Mesothelial cell of epicardium (in vitro differentiated cells): ENCODE measurements at regions not wholly inside any gene's neighbourhood (a gene's known extent, or its start where the extent isn't known, plus 50 kb on each side); places are given as distances from the start of the nearest gene placed in this dataset.

ENCODE experiments used
- DNase-seq, 2 experiments: peaks; one replicate each; pipeline ENCODE4 v3.0.0; 2021; ENCODE audit warnings: low spot score in 2 of 2; ENCODE audit not compliant: unreplicated experiment in 2 of 2
- H3K27ac Mint-ChIP-seq: 2 replicates; pipeline ENCODE4 v1.8.0; 2021; ENCODE audit warnings: mixed read lengths
- H3K27me3 Mint-ChIP-seq: 2 replicates; pipeline ENCODE4 v1.8.0; 2021; ENCODE audit warnings: low read depth, mixed read lengths
- H3K36me3 Mint-ChIP-seq: 2 replicates; pipeline ENCODE4 v1.8.0; 2021; ENCODE audit warnings: mixed read lengths
- H3K4me1 Mint-ChIP-seq: 2 replicates; pipeline ENCODE4 v1.8.0; 2021; ENCODE audit warnings: mixed read lengths
- H3K4me3 Mint-ChIP-seq: 2 replicates; pipeline ENCODE4 v1.8.0; 2021; ENCODE audit warnings: mild to moderate bottlenecking, moderate library complexity, mixed read lengths
- H3K9me3 Mint-ChIP-seq: 2 replicates; pipeline ENCODE4 v1.8.0; 2021; ENCODE audit warnings: mixed read lengths
- TF ChIP-seq, protein P1 (sequence below): fragments of 200-600 bp; sonication (generic); IDR thresholded peaks from one replicate; pipeline ENCODE4 v1.5.0; 2021; ENCODE audit warnings: antibody characterized with exemption; ENCODE audit not compliant: unreplicated experiment

DNA sequence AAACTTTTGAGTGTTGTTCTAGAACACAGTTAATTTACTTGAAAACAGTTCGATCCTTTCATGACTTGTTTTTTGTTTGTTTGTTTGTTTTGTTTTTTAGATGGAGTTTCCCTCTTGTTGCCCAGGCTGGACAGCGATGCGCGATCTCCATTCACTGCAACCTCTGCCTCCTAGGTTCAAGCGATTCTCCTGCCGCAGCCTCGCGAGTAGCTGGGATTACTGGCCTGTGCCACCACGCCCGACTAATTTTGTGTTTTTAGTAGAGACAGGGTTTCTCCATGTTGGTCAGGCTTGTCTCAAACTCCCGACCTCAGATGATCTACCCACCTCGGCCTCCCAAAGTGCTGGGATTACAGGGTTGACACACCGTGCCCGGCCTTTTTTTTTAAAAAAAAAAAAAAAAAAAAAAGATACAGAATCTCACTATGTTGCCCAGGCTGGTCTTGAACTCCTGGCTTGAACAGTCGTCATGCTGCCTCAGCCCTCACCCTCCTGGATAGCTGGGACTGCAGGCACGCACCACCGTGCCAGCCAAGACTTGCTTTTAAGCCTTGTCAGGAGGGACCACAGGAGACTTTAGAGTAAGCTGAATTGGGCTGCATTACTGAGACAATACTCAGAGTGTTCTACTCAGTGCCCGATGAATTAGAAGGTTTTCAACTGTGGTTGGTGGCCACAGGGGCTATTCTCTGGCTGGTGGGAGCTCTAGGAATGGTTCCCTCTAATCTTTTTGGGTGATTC, 76.7 kb upstream of the SLC22A16 start:
- TF ChIP-seq, protein P1, sequence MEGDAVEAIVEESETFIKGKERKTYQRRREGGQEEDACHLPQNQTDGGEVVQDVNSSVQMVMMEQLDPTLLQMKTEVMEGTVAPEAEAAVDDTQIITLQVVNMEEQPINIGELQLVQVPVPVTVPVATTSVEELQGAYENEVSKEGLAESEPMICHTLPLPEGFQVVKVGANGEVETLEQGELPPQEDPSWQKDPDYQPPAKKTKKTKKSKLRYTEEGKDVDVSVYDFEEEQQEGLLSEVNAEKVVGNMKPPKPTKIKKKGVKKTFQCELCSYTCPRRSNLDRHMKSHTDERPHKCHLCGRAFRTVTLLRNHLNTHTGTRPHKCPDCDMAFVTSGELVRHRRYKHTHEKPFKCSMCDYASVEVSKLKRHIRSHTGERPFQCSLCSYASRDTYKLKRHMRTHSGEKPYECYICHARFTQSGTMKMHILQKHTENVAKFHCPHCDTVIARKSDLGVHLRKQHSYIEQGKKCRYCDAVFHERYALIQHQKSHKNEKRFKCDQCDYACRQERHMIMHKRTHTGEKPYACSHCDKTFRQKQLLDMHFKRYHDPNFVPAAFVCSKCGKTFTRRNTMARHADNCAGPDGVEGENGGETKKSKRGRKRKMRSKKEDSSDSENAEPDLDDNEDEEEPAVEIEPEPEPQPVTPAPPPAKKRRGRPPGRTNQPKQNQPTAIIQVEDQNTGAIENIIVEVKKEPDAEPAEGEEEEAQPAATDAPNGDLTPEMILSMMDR = no peak
- peaks cover 18% of the 10 kb centered on the region for H3K9me3 Mint-ChIP-seq
- H3K27ac Mint-ChIP-seq = no peak overlapping the region
- H3K4me1 Mint-ChIP-seq = no peaks in the 10 kb centered on the region
- H3K27me3 Mint-ChIP-seq = no peaks in the 10 kb centered on the region
- no peak overlapping the region for H3K4me3 Mint-ChIP-seq
- H3K36me3 Mint-ChIP-seq = peaks cover 2% of the 10 kb centered on the region
- no peak for DNase-seq

DNA sequence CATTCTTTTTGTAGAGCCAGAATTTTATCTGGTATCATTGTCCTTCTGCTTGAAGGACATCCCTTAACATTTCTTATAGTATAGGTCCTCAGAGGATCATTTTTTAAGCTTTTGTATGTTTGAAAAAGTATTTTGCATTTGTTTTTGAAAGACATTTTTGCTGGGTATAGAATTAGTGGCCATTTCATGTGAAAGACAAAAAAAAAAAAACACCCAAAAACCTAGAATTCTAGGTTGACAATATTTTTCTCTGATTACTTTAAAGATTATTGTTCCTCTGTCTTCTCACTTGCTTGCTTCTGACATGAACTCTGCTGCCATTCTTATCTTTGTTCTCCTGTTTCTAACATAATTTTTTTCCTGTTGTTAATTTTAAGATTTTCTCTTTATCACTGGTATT, 75.7 kb upstream of the SLC22A16 start:
- no peak overlapping the region for H3K27ac Mint-ChIP-seq
- TF ChIP-seq, protein P1 = no peak
- peaks cover 18% of the 10 kb centered on the region for H3K9me3 Mint-ChIP-seq
- no peaks in the 10 kb centered on the region for H3K4me1 Mint-ChIP-seq
- peaks cover 2% of the 10 kb centered on the region for H3K36me3 Mint-ChIP-seq
- no peak overlapping the region for H3K4me3 Mint-ChIP-seq
- H3K27me3 Mint-ChIP-seq = peaks cover 3% of the 10 kb centered on the region
- DNase-seq = no peak

DNA sequence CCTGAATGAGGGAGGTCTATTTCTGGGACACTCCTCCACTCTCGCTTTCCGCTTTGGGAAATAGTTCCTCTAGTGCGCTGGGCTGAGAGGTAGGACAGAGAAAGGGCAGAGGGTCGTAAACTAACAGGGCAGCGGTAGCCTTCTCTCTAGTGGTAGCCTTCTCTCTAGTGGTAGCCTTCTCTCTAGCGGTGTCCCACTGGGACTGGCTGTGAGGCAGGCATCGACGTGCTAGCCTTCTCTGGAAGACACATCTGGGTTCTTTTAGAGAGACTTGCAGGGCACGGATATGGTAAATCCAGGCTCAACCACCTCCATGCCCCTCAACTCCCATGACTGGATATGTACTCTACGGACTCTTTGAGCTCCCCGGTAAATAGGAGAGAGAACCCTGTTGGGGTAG, 74.7 kb upstream of the SLC22A16 start:
- Mint-ChIP-seq H3K4me1 (no peaks in the 10 kb centered on the region), H3K27me3 (peaks cover 5% of the 10 kb centered on the region), H3K36me3 (peaks cover 2% of the 10 kb centered on the region), H3K4me3 (no peak overlapping the region), H3K27ac (no peak overlapping the region), H3K9me3 (peaks cover 23% of the 10 kb centered on the region)
- DNase-seq = no peak
- TF ChIP-seq, protein P1 = no peak

DNA sequence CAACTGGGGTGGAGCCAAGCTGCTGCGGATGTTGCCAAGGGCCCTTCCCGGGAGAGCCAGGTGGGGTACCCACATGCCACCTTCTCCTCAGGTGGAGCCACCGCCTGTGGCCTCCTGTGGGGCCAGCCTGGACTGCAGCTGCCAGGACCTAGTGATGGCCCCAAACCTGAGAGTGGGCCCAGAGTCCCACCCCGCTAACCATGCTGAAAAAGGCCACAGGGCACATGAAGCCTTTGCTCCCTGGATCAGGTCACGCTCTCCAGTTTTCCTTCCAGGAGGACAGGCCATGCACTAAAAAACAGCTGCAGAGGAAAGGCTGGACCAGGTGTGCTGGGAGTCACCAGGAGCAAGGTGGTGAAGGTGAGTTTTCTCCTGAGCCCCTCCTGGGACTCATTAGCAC, 73.9 kb upstream of the SLC22A16 start:
- H3K4me3 Mint-ChIP-seq = no peak overlapping the region
- TF ChIP-seq, protein P1 = no peak
- H3K36me3 Mint-ChIP-seq = peaks cover 2% of the 10 kb centered on the region
- no peak overlapping the region for H3K27ac Mint-ChIP-seq
- H3K27me3 Mint-ChIP-seq = peaks cover 5% of the 10 kb centered on the region
- no peak for DNase-seq
- no peaks in the 10 kb centered on the region for H3K4me1 Mint-ChIP-seq
- peaks cover 28% of the 10 kb centered on the region for H3K9me3 Mint-ChIP-seq

DNA sequence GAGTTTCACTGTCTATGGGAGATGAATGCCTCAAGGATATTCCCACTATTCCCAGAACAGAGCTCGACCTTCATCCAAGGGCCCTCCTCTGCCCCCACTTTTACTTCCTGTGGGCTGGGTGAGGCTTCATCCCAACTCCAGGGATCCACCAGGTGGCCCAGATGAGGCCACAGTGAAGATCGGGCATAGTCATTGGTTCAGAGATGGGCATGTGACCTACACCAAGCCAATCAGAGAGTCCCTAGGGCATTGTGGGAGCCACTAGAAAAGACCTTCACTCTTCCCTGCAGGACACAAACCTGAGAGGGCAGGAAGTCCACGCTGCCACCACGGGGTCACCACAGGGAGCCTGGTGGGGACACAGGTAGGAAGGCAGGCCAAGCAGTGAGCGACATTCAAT, 72.9 kb upstream of the SLC22A16 start:
- Mint-ChIP-seq H3K4me3 (no peak overlapping the region), H3K27ac (no peak overlapping the region), H3K9me3 (peaks cover 32% of the 10 kb centered on the region), H3K4me1 (no peaks in the 10 kb centered on the region), H3K27me3 (peaks cover 5% of the 10 kb centered on the region), H3K36me3 (peaks cover 2% of the 10 kb centered on the region)
- TF ChIP-seq, protein P1 = no peak
- DNase-seq = no peak
